ENCODE measurements at regions not wholly inside any gene's neighbourhood (a gene's known extent, or its start where the extent isn't known, plus 50 kb on each side); places are given as distances from the start of the nearest gene placed in this dataset.

GRCh38 chr2:207269038-207269437 lies 103.3 kb upstream of the KLF7 start:
- H3K27me3 ChIP-seq (ENCODE audit: control insufficient read depth, insufficient read depth, low read length): no peaks in the 10 kb centered on the region
- H3K27ac ChIP-seq (ENCODE audit: low read depth, low read length): no peak overlapping the region
- H3K9ac ChIP-seq (ENCODE audit: low read length): no peak overlapping the region
- no peaks in the 10 kb centered on the region for H3K36me3 ChIP-seq (ENCODE audit: control insufficient read depth, insufficient read depth, low read length)
- no peak overlapping the region for H3K4me3 ChIP-seq (ENCODE audit: low read length)
- peaks cover 2% of the 10 kb centered on the region for H3K4me1 ChIP-seq (ENCODE audit: control insufficient read depth, insufficient read depth, low read length)

- Histone ChIP-seq H3K9ac (ENCODE audit: low read length) (no peak overlapping the region), H3K4me3 (ENCODE audit: low read length) (no peak overlapping the region), H3K27me3 (ENCODE audit: control insufficient read depth, insufficient read depth, low read length) (no peaks in the 10 kb centered on the region), H3K4me1 (ENCODE audit: control insufficient read depth, insufficient read depth, low read length) (no peaks in the 10 kb centered on the region), H3K36me3 (ENCODE audit: control insufficient read depth, insufficient read depth, low read length) (no peaks in the 10 kb centered on the region), H3K27ac (ENCODE audit: low read depth, low read length) (no peak overlapping the region)
Measured at GRCh38 chr2:207274530-207275189, 108.9 kb upstream of the KLF7 start.

GRCh38 chr2:207275779-207276178 lies 110.0 kb upstream of the KLF7 start:
- no peaks in the 10 kb centered on the region for H3K27me3 ChIP-seq (ENCODE audit: control insufficient read depth, insufficient read depth, low read length)
- H3K4me1 ChIP-seq (ENCODE audit: control insufficient read depth, insufficient read depth, low read length): no peaks in the 10 kb centered on the region
- H3K27ac ChIP-seq (ENCODE audit: low read depth, low read length): no peak overlapping the region
- no peak overlapping the region for H3K4me3 ChIP-seq (ENCODE audit: low read length)
- no peaks in the 10 kb centered on the region for H3K36me3 ChIP-seq (ENCODE audit: control insufficient read depth, insufficient read depth, low read length)
- H3K9ac ChIP-seq (ENCODE audit: low read length): no peak overlapping the region

- Histone ChIP-seq H3K27ac (ENCODE audit: low read depth, low read length) (no peak overlapping the region), H3K4me3 (ENCODE audit: low read length) (no peak overlapping the region), H3K4me1 (ENCODE audit: control insufficient read depth, insufficient read depth, low read length) (no peaks in the 10 kb centered on the region), H3K9ac (ENCODE audit: low read length) (no peak overlapping the region), H3K27me3 (ENCODE audit: control insufficient read depth, insufficient read depth, low read length) (no peaks in the 10 kb centered on the region), H3K36me3 (ENCODE audit: control insufficient read depth, insufficient read depth, low read length) (no peaks in the 10 kb centered on the region)
Measured at GRCh38 chr2:207276248-207276647, 110.5 kb upstream of the KLF7 start.

GRCh38 chr2:207276858-207277257 lies 111.1 kb upstream of the KLF7 start:
- H3K9ac ChIP-seq (ENCODE audit: low read length): no peak overlapping the region

GRCh38 chr2:207279520-207279919 lies 113.8 kb upstream of the KLF7 start:
- peaks cover under 1% of the 10 kb centered on the region for H3K4me1 ChIP-seq (ENCODE audit: control insufficient read depth, insufficient read depth, low read length)
- no peaks in the 10 kb centered on the region for H3K36me3 ChIP-seq (ENCODE audit: control insufficient read depth, insufficient read depth, low read length)
- H3K27ac ChIP-seq (ENCODE audit: low read depth, low read length): no peak overlapping the region
- H3K9ac ChIP-seq (ENCODE audit: low read length): no peak overlapping the region
- no peak overlapping the region for H3K4me3 ChIP-seq (ENCODE audit: low read length)
- no peaks in the 10 kb centered on the region for H3K27me3 ChIP-seq (ENCODE audit: control insufficient read depth, insufficient read depth, low read length)

More at GRCh38 chr2:207276858-207277257, 111.1 kb upstream of the KLF7 start:
- H3K36me3 ChIP-seq (ENCODE audit: control insufficient read depth, insufficient read depth, low read length): no peaks in the 10 kb centered on the region
- no peak overlapping the region for H3K4me3 ChIP-seq (ENCODE audit: low read length)
- no peaks in the 10 kb centered on the region for H3K27me3 ChIP-seq (ENCODE audit: control insufficient read depth, insufficient read depth, low read length)
- H3K4me1 ChIP-seq (ENCODE audit: control insufficient read depth, insufficient read depth, low read length): no peaks in the 10 kb centered on the region
- H3K27ac ChIP-seq (ENCODE audit: low read depth, low read length): no peak overlapping the region

- peaks cover 5% of the 10 kb centered on the region for H3K4me1 ChIP-seq (ENCODE audit: control insufficient read depth, insufficient read depth, low read length)
- H3K36me3 ChIP-seq (ENCODE audit: control insufficient read depth, insufficient read depth, low read length): no peaks in the 10 kb centered on the region
- H3K4me3 ChIP-seq (ENCODE audit: low read length): no peak overlapping the region
- no peak overlapping the region for H3K27ac ChIP-seq (ENCODE audit: low read depth, low read length)
- no peaks in the 10 kb centered on the region for H3K27me3 ChIP-seq (ENCODE audit: control insufficient read depth, insufficient read depth, low read length)
- H3K9ac ChIP-seq (ENCODE audit: low read length): no peak overlapping the region
Measured at GRCh38 chr2:207281436-207281835, 115.7 kb upstream of the KLF7 start.

- H3K4me3 ChIP-seq (ENCODE audit: low read length): no peak overlapping the region
- H3K27ac ChIP-seq (ENCODE audit: low read depth, low read length): no peak overlapping the region
- peaks cover 5% of the 10 kb centered on the region for H3K4me1 ChIP-seq (ENCODE audit: control insufficient read depth, insufficient read depth, low read length)
- H3K36me3 ChIP-seq (ENCODE audit: control insufficient read depth, insufficient read depth, low read length): no peaks in the 10 kb centered on the region
- H3K9ac ChIP-seq (ENCODE audit: low read length): no peak overlapping the region
- no peaks in the 10 kb centered on the region for H3K27me3 ChIP-seq (ENCODE audit: control insufficient read depth, insufficient read depth, low read length)
Measured at GRCh38 chr2:207282916-207283315, 117.2 kb upstream of the KLF7 start.

GRCh38 chr2:207283356-207283755 lies 117.6 kb upstream of the KLF7 start:
- no peaks in the 10 kb centered on the region for H3K27me3 ChIP-seq (ENCODE audit: control insufficient read depth, insufficient read depth, low read length)
- H3K9ac ChIP-seq (ENCODE audit: low read length): no peak overlapping the region
- H3K36me3 ChIP-seq (ENCODE audit: control insufficient read depth, insufficient read depth, low read length): no peaks in the 10 kb centered on the region
- H3K4me1 ChIP-seq (ENCODE audit: control insufficient read depth, insufficient read depth, low read length): peaks cover 5% of the 10 kb centered on the region
- H3K4me3 ChIP-seq (ENCODE audit: low read length): no peak overlapping the region
- H3K27ac ChIP-seq (ENCODE audit: low read depth, low read length): no peak overlapping the region

- peaks cover 5% of the 10 kb centered on the region for H3K4me1 ChIP-seq (ENCODE audit: control insufficient read depth, insufficient read depth, low read length)
- no peak overlapping the region for H3K4me3 ChIP-seq (ENCODE audit: low read length)
- H3K27ac ChIP-seq (ENCODE audit: low read depth, low read length): no peak overlapping the region
- no peak overlapping the region for H3K9ac ChIP-seq (ENCODE audit: low read length)
- no peaks in the 10 kb centered on the region for H3K27me3 ChIP-seq (ENCODE audit: control insufficient read depth, insufficient read depth, low read length)
- no peaks in the 10 kb centered on the region for H3K36me3 ChIP-seq (ENCODE audit: control insufficient read depth, insufficient read depth, low read length)
Measured at GRCh38 chr2:207284556-207285472, 119.1 kb upstream of the KLF7 start.

- Histone ChIP-seq H3K36me3 (ENCODE audit: control insufficient read depth, insufficient read depth, low read length) (no peaks in the 10 kb centered on the region), H3K27me3 (ENCODE audit: control insufficient read depth, insufficient read depth, low read length) (no peaks in the 10 kb centered on the region), H3K4me3 (ENCODE audit: low read length) (no peak overlapping the region), H3K27ac (ENCODE audit: low read depth, low read length) (no peak overlapping the region), H3K4me1 (ENCODE audit: control insufficient read depth, insufficient read depth, low read length) (peaks cover 5% of the 10 kb centered on the region), H3K9ac (ENCODE audit: low read length) (no peak overlapping the region)
Measured at GRCh38 chr2:207285473-207285815, 119.7 kb upstream of the KLF7 start.

GRCh38 chr2:207286106-207286505 lies 120.4 kb upstream of the KLF7 start:
- Histone ChIP-seq H3K27me3 (ENCODE audit: control insufficient read depth, insufficient read depth, low read length) (no peaks in the 10 kb centered on the region), H3K9ac (ENCODE audit: low read length) (no peak overlapping the region), H3K4me1 (ENCODE audit: control insufficient read depth, insufficient read depth, low read length) (peaks cover 5% of the 10 kb centered on the region), H3K4me3 (ENCODE audit: low read length) (no peak overlapping the region), H3K36me3 (ENCODE audit: control insufficient read depth, insufficient read depth, low read length) (no peaks in the 10 kb centered on the region), H3K27ac (ENCODE audit: low read depth, low read length) (no peak overlapping the region)

GRCh38 chr2:207288628-207289027 lies 122.9 kb upstream of the KLF7 start:
- no peak overlapping the region for H3K4me3 ChIP-seq (ENCODE audit: low read length)
- no peak overlapping the region for H3K27ac ChIP-seq (ENCODE audit: low read depth, low read length)
- H3K27me3 ChIP-seq (ENCODE audit: control insufficient read depth, insufficient read depth, low read length): no peaks in the 10 kb centered on the region
- H3K4me1 ChIP-seq (ENCODE audit: control insufficient read depth, insufficient read depth, low read length): peaks cover 5% of the 10 kb centered on the region
- H3K36me3 ChIP-seq (ENCODE audit: control insufficient read depth, insufficient read depth, low read length): no peaks in the 10 kb centered on the region
- H3K9ac ChIP-seq (ENCODE audit: low read length): no peak overlapping the region

Measured in rectal smooth muscle tissue (tissue), 1 donor.